GM19035 (cell line): ENCODE measurements at regions not wholly inside any gene's neighbourhood (a gene's known extent, or its start where the extent isn't known, plus 50 kb on each side); places are given as distances from the start of the nearest gene placed in this dataset.
"Not testable (repeated sequence)": the region's sequence is repeated elsewhere in the genome, so short reads cannot be mapped to it uniquely, and the experiment has no call there.

Source experiments
- ATAC-seq: cut with Tn5 transposase; IDR thresholded peaks from one replicate; pipeline ENCODE4 v1.9.1; 2021; ENCODE audit not compliant: unreplicated experiment

GRCh38 chr2:241999184-241999583 is 129.7 kb downstream of the RTP5 start:
- ATAC-seq = no peak

DNA sequence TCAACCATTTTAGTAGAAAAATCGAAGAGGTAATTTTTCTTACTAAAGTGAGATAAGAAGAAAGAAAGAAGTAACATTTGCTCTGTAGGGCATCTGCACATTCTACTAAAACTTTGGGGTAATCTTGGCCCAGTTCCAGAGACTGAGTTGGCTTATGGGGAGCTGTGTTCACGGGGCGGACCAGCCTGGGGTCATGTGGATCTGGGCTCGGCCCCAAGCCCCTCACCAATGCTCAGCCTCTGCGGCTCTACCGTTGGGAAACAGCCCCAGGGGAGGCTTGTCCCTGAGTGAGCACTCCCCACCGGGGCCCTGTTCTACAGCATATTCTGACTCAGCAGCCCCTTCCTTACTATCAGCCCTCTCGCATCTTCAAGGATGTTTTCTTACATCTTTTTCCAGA is 132.3 kb downstream of the RTP5 start:
- no peak for ATAC-seq

GRCh38 chr2:242002944-242003343 is 133.4 kb downstream of the RTP5 start:
- no peak for ATAC-seq

DNA sequence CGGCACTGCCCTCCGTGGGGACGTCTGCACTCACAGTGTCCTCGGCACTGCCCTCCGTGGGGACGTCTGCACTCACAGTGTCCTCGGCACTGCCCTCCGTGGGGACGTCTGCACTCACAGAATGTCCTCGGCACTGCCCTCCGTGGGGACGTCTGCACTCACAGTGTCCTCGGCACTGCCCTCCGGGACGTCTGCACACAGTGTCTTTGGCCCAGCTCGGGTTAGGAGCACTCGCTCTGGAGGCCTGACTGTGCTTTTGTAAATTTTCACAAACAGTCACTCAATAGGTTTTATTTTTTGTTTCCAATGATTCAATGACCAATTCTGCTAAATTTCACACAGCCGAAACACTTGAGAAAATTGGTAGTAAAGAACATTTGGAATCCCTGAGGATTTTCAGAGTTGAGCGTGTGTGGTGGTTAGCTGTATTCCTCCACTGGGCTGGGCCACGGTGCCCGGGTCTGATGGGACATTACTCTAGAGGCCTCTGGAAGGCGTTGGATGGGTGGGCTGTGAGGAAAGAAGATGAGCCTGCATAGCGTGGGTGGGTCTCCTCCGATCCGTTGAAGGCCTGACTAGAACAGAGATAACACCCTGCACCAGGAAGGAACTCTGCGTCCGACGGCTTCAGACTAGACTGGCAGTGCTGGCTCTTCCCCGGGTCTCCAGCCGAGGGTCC is 134.8 kb downstream of the RTP5 start:
- no peak for ATAC-seq

GRCh38 chr2:242004902-242005230 is 135.3 kb downstream of the RTP5 start:
- ATAC-seq = no peak

- not testable (repeated sequence) for ATAC-seq
Observed at GRCh38 chr2:242006091-242006634, 136.6 kb downstream of the RTP5 start.

DNA sequence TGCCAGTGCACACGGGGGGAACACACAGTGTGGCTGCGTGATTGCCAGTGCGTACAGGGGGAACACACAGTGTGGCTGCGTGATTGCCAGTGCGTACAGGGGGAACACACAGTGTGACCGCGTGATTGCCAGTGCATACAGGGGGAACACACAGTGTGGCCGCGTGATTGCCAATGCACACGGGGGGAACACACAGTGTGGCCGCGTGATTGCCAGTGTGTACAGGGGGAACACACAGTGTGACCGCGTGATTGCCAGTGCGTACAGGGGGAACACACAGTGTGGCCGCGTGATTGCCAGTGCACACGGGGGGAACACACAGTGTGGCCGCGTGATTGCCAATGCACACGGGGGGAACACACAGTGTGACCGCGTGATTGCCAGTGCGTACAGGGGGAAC is 139.4 kb downstream of the RTP5 start:
- not testable (repeated sequence) for ATAC-seq

DNA sequence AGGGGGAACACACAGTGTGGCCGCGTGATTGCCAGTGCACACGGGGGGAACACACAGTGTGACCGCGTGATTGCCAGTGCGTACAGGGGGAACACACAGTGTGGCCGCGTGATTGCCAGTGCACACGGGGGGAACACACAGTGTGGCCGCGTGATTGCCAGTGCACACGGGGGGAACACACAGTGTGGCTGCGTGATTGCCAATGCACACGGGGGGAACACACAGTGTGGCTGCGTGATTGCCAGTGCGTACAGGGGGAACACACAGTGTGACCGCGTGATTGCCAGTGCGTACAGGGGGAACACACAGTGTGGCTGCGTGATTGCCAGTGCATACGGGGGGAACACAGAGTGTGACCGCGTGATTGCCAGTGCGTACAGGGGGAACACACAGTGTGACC is 140.3 kb downstream of the RTP5 start:
- ATAC-seq = not testable (repeated sequence)

DNA sequence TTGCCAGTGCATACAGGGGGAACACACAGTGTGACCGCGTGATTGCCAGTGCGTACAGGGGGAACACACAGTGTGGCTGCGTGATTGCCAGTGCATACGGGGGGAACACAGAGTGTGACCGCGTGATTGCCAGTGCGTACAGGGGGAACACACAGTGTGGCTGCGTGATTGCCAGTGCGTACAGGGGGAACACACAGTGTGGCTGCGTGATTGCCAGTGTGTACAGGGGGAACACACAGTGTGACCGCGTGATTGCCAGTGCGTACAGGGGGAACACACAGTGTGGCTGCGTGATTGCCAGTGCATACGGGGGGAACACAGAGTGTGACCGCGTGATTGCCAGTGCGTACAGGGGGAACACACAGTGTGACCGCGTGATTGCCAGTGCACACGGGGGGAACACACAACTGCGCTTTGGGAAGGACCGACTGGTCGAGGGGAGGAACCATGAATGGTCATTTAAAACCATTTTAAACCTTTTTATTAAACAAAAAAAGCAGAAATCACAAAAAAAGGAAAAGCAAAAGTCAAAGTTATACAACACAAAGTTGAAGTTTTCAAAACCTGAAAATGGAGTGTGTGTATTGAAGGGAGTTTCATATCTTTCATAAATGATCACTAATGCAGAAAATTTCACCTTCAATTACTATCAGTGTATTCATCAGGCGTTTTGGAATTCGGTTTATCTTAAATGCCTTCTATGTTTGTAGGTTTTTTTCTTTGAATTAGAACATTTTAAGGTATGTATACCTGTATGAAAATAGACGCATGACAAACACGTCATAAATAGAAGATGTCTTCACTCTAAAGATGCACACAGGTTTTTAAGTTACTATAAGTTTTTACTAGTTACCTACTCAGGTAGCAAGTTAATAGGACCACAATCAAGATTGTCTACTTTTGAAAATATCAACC is 141.0 kb downstream of the RTP5 start:
- not testable (repeated sequence) for ATAC-seq

- no peak for ATAC-seq
Observed at GRCh38 chr2:242011167-242011513, 141.6 kb downstream of the RTP5 start.

DNA sequence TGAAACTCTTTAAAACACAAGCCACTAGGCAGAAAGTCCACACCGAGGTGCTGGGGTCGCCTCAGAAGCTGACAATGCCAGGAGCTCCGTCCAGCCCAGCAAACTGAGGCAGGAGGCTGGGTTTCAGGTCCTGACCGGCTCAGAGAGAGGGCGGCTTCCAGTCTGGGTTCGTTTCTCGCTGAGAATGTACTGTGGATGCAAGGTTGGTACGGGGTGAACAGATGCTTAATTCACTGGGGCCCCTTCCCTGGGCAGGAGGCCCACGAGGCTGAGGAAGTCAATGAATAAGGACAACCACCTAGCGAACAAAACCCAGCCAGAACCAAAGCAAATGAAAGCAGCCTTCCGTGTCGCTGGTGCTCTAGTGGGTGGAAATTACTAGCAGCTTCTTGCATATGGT is 142.0 kb downstream of the RTP5 start:
- ATAC-seq = no peak

GRCh38 chr2:242011991-242012764 is 142.6 kb downstream of the RTP5 start:
- no peak for ATAC-seq

GRCh38 chr2:242012956-242013764 is 143.6 kb downstream of the RTP5 start:
- no peak for ATAC-seq

- ATAC-seq = no peak
Observed at GRCh38 chr2:242013771-242014170, 144.2 kb downstream of the RTP5 start.

- ATAC-seq = no peak
Observed at GRCh38 chr2:242015108-242016065, 145.9 kb downstream of the RTP5 start.

- no peak for ATAC-seq
Observed at GRCh38 chr2:242017086-242017485, 147.6 kb downstream of the RTP5 start.

- ATAC-seq = not testable (repeated sequence)
Observed at GRCh38 chr2:242018416-242018815, 148.9 kb downstream of the RTP5 start.

- no peak for ATAC-seq
Observed at GRCh38 chr2:242019344-242019743, 149.8 kb downstream of the RTP5 start.

DNA sequence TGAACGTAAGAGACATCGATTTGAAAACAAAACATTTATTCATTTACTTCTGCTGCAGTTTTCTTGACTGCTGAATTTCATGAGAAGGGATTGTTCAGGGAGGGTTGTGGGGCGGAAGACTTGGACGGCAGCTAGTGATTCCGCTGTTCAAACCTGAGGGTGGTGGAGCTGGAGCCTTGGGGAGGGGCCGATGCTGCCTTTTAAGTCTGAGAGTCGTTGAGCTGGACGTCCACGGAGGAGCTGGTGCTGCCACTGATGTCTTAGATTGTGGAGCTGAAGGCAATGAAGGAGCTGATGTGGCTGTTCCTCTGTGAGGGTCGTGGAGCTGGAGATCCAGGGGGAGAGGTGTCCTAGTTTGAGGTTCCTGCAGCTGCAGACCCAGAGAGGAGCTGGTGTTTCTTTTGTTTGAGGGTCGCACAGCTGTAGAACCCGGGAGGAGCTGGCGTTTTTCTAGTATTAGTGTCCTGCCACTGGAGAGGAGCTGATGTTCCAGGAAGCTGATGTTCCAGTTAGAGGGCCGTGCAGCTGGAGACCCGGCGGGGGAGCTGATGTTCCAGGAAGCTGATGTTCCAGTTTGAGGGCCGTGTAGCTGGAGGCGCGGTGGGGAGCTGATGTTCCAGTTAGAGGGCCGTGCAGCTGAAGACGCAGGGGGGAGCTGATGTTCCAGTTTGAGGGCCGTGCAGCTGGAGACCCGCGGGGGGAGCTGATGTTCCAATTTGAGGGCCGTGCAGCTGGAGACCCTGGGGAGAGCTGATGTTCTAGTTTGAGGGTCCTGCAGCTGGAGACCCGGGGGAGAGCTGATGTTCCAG is 150.9 kb downstream of the RTP5 start:
- ATAC-seq = no peak
